ENCODE measurements at regions not wholly inside any gene's neighbourhood (a gene's known extent, or its start where the extent isn't known, plus 50 kb on each side); places are given as distances from the start of the nearest gene placed in this dataset.

- TF ChIP-seq CTCF (IDR thresholded peaks at IDR 0.05) (no peak), POLR2A (IDR thresholded peaks at IDR 0.05) (no peak)
- Histone ChIP-seq H3K9me3 (peaks cover 0 to 15% (median 14%) of the 10 kb centered on the region in 3 donors), H3K27ac (no peak overlapping the region), H3K27me3 (no peaks in the 10 kb centered on the region), H3K36me3 (no peaks in the 10 kb centered on the region), H3K4me3 (no peak overlapping the region), H3K4me1 (no peaks in the 10 kb centered on the region)
- intact Hi-C loops (cut with DNase I): no loop called here
- DNase-seq: no peak
- 50 to 57% methylated on average over 1 of the region's 1 CpG for WGBS, 2 donors
Observed at GRCh38 chr7:69196593-69196992, 401.7 kb upstream of the AUTS2 start.

DNA sequence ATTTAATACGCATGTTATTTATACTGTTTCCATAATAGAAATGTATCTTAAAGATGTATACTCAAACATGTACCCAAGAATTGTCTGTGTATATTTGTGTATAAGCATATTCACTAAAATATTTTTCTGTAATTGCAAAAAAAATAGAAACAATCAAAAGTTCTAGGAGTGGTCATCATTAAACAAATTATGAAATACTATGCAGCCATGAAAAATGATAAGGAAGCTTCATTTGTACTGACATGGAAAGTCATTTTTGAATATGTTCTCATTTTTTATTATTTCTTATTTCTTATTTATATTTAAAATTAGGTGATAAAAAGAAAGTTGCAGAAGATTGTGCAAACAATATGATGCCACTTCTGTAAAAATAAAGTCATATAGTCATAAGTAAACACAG is 400.0 kb upstream of the AUTS2 start:
- H3K27ac ChIP-seq: no peak overlapping the region
- no peaks in the 10 kb centered on the region for H3K36me3 ChIP-seq
- peaks cover 0 to 15% (median 14%) of the 10 kb centered on the region in 3 donors for H3K9me3 ChIP-seq
- no peak for TF ChIP-seq CTCF (IDR thresholded peaks at IDR 0.05)
- no peak for DNase-seq
- no peak overlapping the region for H3K4me3 ChIP-seq
- intact Hi-C loops (cut with DNase I): no loop called here
- no peaks in the 10 kb centered on the region for H3K27me3 ChIP-seq
- no peaks in the 10 kb centered on the region for H3K4me1 ChIP-seq
- 92 to 100% methylated on average over 1 of the region's 1 CpG for WGBS, 2 donors

- WGBS, 2 donors: 56 to 83% methylated on average over 5 of the region's 5 CpGs
- Histone ChIP-seq H3K36me3 (no peaks in the 10 kb centered on the region), H3K9me3 (peaks cover 0 to 15% (median 14%) of the 10 kb centered on the region in 3 donors), H3K27ac (peak overlapping the region in 1 of 4 donors; percentile 23), H3K4me3 (no peak overlapping the region), H3K27me3 (no peaks in the 10 kb centered on the region), H3K4me1 (no peaks in the 10 kb centered on the region)
- DNase-seq: no peak
- intact Hi-C loops (cut with DNase I): no loop called here
- no peak for TF ChIP-seq POLR2A (IDR thresholded peaks at IDR 0.05)
- no peak for TF ChIP-seq CTCF (IDR thresholded peaks at IDR 0.05)
Observed at GRCh38 chr7:69199041-69199440, 399.2 kb upstream of the AUTS2 start.

DNA sequence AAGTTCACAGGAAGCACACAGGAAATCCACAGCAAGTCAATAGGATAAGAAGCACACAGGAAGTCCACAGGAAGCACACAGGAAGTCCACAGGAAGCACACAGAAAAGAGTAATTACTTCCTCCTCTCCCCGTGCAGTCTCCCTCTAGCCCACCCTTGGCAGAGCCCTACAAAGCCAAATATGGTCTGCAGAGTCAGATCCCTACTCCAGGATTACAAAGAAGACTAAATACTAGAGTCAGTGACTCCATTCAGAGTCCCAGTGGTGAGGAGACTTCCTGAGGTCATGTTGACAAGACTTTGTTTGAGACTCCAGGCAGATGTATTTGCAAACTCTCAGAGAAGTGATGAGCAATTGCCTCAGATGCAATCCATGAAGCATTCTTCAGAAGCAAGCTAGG is 398.6 kb upstream of the AUTS2 start:
- no peak overlapping the region for H3K4me3 ChIP-seq
- DNase-seq: no peak
- intact Hi-C loops (cut with DNase I): no loop called here
- peak overlapping the region in 1 of 4 donors; percentile 23 for H3K27ac ChIP-seq
- no peaks in the 10 kb centered on the region for H3K36me3 ChIP-seq
- 30% methylated on average over 1 of the region's 1 CpG; no CpG with 5 or more reads in 1 of the 2 donors for WGBS, 2 donors
- no peaks in the 10 kb centered on the region for H3K27me3 ChIP-seq
- peaks cover 0 to 15% (median 14%) of the 10 kb centered on the region in 3 donors for H3K9me3 ChIP-seq
- TF ChIP-seq CTCF (IDR thresholded peaks at IDR 0.05) (no peak), POLR2A (IDR thresholded peaks at IDR 0.05) (no peak)
- no peaks in the 10 kb centered on the region for H3K4me1 ChIP-seq

DNA sequence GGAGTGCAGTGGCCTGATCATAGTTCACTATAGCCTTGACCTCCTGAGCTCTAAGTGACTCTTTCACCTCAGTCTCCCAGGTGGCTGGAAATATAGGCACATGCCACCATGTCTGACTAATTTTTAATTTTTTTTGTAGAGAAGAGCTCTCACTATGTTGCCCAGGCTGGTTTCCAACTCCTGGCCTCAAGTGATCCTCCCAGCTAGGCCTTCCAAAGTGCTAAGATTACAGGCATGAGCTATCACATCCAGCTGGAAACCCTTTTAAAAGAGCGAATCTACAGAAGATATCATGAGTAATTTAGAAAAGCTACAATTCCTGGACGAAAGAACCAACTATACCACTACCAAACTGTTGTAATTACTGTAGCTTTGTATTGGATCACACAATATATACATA is 394.4 kb upstream of the AUTS2 start:
- no peaks in the 10 kb centered on the region for H3K27me3 ChIP-seq
- no peak overlapping the region for H3K27ac ChIP-seq
- no peak for TF ChIP-seq CTCF (IDR thresholded peaks at IDR 0.05)
- no peak for TF ChIP-seq POLR2A (IDR thresholded peaks at IDR 0.05)
- no peaks in the 10 kb centered on the region for H3K4me1 ChIP-seq
- H3K36me3 ChIP-seq: no peaks in the 10 kb centered on the region
- intact Hi-C loops (cut with DNase I): no loop called here
- WGBS, 2 donors: 60 to 88% methylated on average over 2 of the region's 2 CpGs
- H3K9me3 ChIP-seq: peaks cover 0 to 6% (median 4%) of the 10 kb centered on the region in 3 donors
- H3K4me3 ChIP-seq: no peak overlapping the region
- DNase-seq: no peak
